ENCODE measurements at regions not wholly inside any gene's neighbourhood (a gene's known extent, or its start where the extent isn't known, plus 50 kb on each side); places are given as distances from the start of the nearest gene placed in this dataset.

DNA sequence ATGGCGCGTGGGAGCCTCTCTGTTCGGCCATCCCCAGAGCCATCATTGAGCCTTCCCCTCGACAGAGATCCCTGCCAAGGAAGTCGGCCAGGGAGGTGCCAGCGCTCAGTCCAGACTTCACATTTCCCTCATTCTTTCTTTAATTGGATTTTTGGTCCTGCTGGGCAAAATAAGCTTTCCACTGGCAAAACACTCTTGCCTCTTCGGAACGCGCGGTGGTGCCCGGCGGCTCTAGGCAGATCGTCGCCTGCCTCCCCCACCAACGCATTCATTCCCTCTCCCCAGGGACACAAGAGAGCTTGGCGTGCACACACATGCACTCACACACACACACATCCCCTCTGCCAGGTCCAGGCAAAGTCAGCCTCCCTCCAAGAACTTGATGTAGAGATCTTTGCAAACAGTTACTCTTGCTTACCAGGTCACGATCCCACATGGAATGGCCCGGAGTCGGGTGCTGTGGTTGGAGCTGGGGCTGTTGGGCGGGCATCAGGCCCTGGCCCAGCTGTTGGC, 257.1 kb downstream of the BCOR start:
- Histone ChIP-seq H3K27ac (no peak overlapping the region), H3K36me3 (ENCODE audit: insufficient read depth) (no peaks in the 10 kb centered on the region), H3K79me2 (ENCODE audit: insufficient read depth, low read depth) (no peaks in the 10 kb centered on the region), H3K27me3 (ENCODE audit: insufficient read depth, low read depth) (no peaks in the 10 kb centered on the region), H3K9ac (no peak overlapping the region), H3K4me1 (ENCODE audit: low read depth, poor library complexity, severe bottlenecking) (no peaks in the 10 kb centered on the region), H2AFZ (ENCODE audit: low read depth) (no peak overlapping the region), H4K20me1 (ENCODE audit: insufficient read depth) (no peaks in the 10 kb centered on the region), H3K4me3 (IDR thresholded peaks at IDR 0.05; ENCODE audit: insufficient read depth, low read depth, low read length) (no peak overlapping the region), H3K4me2 (no peak overlapping the region)
- TF ChIP-seq, protein P1, sequence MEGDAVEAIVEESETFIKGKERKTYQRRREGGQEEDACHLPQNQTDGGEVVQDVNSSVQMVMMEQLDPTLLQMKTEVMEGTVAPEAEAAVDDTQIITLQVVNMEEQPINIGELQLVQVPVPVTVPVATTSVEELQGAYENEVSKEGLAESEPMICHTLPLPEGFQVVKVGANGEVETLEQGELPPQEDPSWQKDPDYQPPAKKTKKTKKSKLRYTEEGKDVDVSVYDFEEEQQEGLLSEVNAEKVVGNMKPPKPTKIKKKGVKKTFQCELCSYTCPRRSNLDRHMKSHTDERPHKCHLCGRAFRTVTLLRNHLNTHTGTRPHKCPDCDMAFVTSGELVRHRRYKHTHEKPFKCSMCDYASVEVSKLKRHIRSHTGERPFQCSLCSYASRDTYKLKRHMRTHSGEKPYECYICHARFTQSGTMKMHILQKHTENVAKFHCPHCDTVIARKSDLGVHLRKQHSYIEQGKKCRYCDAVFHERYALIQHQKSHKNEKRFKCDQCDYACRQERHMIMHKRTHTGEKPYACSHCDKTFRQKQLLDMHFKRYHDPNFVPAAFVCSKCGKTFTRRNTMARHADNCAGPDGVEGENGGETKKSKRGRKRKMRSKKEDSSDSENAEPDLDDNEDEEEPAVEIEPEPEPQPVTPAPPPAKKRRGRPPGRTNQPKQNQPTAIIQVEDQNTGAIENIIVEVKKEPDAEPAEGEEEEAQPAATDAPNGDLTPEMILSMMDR (conservative IDR thresholded peaks at IDR 0.05; ENCODE audit: low read depth, low read length): no peak

- no peaks in the 10 kb centered on the region for H3K27me3 ChIP-seq (ENCODE audit: insufficient read depth, low read depth)
- no peak overlapping the region for H3K4me2 ChIP-seq
- TF ChIP-seq, protein P1 (conservative IDR thresholded peaks at IDR 0.05; ENCODE audit: low read depth, low read length): no peak
- H2AFZ ChIP-seq (ENCODE audit: low read depth): no peak overlapping the region
- no peaks in the 10 kb centered on the region for H3K36me3 ChIP-seq (ENCODE audit: insufficient read depth)
- no peaks in the 10 kb centered on the region for H3K79me2 ChIP-seq (ENCODE audit: insufficient read depth, low read depth)
- H3K4me3 ChIP-seq (IDR thresholded peaks at IDR 0.05; ENCODE audit: insufficient read depth, low read depth, low read length): no peak overlapping the region
- no peaks in the 10 kb centered on the region for H3K4me1 ChIP-seq (ENCODE audit: low read depth, poor library complexity, severe bottlenecking)
- H3K9ac ChIP-seq: no peak overlapping the region
- no peak overlapping the region for H3K27ac ChIP-seq
- no peaks in the 10 kb centered on the region for H4K20me1 ChIP-seq (ENCODE audit: insufficient read depth)
Observed at GRCh38 chrX:39841604-39842003, 256.2 kb downstream of the BCOR start.

DNA sequence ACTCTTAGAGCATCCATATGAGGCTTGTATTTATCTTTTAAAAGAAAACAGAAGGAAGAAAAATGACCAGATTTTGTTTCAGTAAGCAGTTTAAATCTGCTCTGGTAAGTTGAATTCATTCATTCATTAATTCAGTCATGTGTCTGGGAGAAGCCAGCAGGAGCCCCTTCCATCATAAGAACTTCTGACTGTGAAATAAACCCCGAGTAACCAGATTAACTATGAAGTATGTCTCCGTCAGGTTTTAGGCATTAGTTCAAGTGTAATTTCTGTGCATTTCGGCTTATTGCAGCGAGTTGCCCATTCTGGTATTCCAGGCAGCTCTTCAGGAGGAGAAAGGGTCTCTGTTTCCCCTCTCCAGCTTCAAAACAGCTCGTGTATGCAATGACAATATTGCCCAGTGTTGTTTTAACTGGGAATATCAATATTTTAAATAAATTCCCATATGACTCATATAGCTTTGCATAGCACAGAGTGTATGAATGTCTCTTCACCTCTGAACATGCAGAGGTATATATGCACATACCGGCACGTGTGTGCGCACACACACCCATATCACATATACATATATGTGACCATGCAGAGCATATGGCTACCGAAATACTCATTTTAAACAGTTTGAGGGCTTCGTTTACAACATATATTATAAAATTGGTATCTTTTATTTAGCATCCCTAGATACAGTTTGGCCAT, 255.3 kb downstream of the BCOR start:
- no peaks in the 10 kb centered on the region for H3K27me3 ChIP-seq (ENCODE audit: insufficient read depth, low read depth)
- no peaks in the 10 kb centered on the region for H3K36me3 ChIP-seq (ENCODE audit: insufficient read depth)
- H3K79me2 ChIP-seq (ENCODE audit: insufficient read depth, low read depth): no peaks in the 10 kb centered on the region
- H3K27ac ChIP-seq: no peak overlapping the region
- no peaks in the 10 kb centered on the region for H3K4me1 ChIP-seq (ENCODE audit: low read depth, poor library complexity, severe bottlenecking)
- TF ChIP-seq, protein P1 (conservative IDR thresholded peaks at IDR 0.05; ENCODE audit: low read depth, low read length): no peak
- no peak overlapping the region for H2AFZ ChIP-seq (ENCODE audit: low read depth)
- no peak overlapping the region for H3K4me2 ChIP-seq
- no peak overlapping the region for H3K9ac ChIP-seq
- H3K4me3 ChIP-seq (IDR thresholded peaks at IDR 0.05; ENCODE audit: insufficient read depth, low read depth, low read length): no peak overlapping the region
- H4K20me1 ChIP-seq (ENCODE audit: insufficient read depth): no peaks in the 10 kb centered on the region

DNA sequence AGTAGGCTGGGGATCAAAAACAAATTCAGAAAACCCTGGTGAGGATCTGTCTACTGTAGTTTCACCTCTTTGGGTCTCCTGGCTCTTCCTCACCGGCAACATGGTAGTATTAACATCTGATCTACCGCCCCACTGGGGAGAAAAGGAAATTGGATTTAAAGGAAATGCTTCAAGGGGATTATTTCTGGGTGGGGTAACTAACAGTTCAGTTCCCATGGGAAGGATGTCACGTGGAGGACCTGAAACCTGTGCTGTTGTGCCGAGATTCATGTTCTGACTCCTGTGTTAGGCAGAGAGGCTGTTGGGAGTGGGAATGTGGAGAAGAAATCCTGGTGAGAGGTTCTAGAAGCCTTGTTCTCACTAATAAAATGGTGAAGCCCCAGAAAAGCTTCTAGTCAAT, 254.4 kb downstream of the BCOR start:
- no peaks in the 10 kb centered on the region for H4K20me1 ChIP-seq (ENCODE audit: insufficient read depth)
- no peaks in the 10 kb centered on the region for H3K4me1 ChIP-seq (ENCODE audit: low read depth, poor library complexity, severe bottlenecking)
- H3K36me3 ChIP-seq (ENCODE audit: insufficient read depth): no peaks in the 10 kb centered on the region
- no peak overlapping the region for H3K4me2 ChIP-seq
- no peak overlapping the region for H3K4me3 ChIP-seq (IDR thresholded peaks at IDR 0.05; ENCODE audit: insufficient read depth, low read depth, low read length)
- no peaks in the 10 kb centered on the region for H3K79me2 ChIP-seq (ENCODE audit: insufficient read depth, low read depth)
- no peaks in the 10 kb centered on the region for H3K27me3 ChIP-seq (ENCODE audit: insufficient read depth, low read depth)
- TF ChIP-seq, protein P1 (conservative IDR thresholded peaks at IDR 0.05; ENCODE audit: low read depth, low read length): no peak
- H3K9ac ChIP-seq: no peak overlapping the region
- H3K27ac ChIP-seq: no peak overlapping the region
- H2AFZ ChIP-seq (ENCODE audit: low read depth): no peak overlapping the region
